ENCODE measurements at regions not wholly inside any gene's neighbourhood (a gene's known extent, or its start where the extent isn't known, plus 50 kb on each side); places are given as distances from the start of the nearest gene placed in this dataset.

GRCh38 chr3:65195211-65196006 is 507.6 kb upstream of the ADAMTS9 start:
- Mint-ChIP-seq H3K9me3 (peaks cover 6% of the 10 kb centered on the region), H3K4me1 (ENCODE audit: low read depth) (no peaks in the 10 kb centered on the region), H3K36me3 (ENCODE audit: low read depth) (no peaks in the 10 kb centered on the region), H3K4me3 (no peak overlapping the region), H3K27ac (no peak overlapping the region), H3K27me3 (no peaks in the 10 kb centered on the region)
- no peak for ATAC-seq
- intact Hi-C loops (cut with micrococcal nuclease) = no loop called here
- ChIA-PET POLR2A (no interaction called here), CTCF (no interaction called here)
- TF ChIP-seq, protein P1, sequence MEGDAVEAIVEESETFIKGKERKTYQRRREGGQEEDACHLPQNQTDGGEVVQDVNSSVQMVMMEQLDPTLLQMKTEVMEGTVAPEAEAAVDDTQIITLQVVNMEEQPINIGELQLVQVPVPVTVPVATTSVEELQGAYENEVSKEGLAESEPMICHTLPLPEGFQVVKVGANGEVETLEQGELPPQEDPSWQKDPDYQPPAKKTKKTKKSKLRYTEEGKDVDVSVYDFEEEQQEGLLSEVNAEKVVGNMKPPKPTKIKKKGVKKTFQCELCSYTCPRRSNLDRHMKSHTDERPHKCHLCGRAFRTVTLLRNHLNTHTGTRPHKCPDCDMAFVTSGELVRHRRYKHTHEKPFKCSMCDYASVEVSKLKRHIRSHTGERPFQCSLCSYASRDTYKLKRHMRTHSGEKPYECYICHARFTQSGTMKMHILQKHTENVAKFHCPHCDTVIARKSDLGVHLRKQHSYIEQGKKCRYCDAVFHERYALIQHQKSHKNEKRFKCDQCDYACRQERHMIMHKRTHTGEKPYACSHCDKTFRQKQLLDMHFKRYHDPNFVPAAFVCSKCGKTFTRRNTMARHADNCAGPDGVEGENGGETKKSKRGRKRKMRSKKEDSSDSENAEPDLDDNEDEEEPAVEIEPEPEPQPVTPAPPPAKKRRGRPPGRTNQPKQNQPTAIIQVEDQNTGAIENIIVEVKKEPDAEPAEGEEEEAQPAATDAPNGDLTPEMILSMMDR (IDR thresholded peaks at IDR 0.05) = no peak
- DNase-seq = no peak

DNA sequence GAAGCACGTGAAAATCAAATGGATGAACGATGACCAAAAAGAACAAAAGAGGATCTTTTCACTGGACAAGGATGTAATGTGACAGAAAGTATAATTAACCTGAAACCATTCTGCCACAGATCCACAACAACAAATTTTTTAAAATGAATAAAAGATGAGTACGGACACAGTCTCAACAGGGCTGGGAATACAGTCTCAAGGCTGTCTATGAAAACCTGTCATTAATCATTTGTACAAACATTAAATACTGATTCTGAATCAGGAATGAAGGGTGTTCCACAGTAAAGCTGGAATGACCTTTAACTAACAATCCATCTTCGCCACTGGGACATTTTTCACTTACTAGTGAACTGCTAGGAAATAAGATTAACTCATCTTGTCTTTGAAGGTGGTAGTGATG is 506.9 kb upstream of the ADAMTS9 start:
- CTCF ChIA-PET = no interaction called here

GRCh38 chr3:65194047-65194714 is 506.4 kb upstream of the ADAMTS9 start:
- ATAC-seq (no peak), DNase-seq (no peak)
- Mint-ChIP-seq H3K9me3 (peaks cover 8% of the 10 kb centered on the region), H3K27me3 (no peaks in the 10 kb centered on the region), H3K4me3 (no peak overlapping the region), H3K36me3 (ENCODE audit: low read depth) (no peaks in the 10 kb centered on the region), H3K4me1 (ENCODE audit: low read depth) (no peaks in the 10 kb centered on the region), H3K27ac (no peak overlapping the region)
- intact Hi-C loops (cut with micrococcal nuclease) = no loop called here
- CTCF ChIA-PET = no interaction called here
- POLR2A ChIA-PET = no interaction called here
- TF ChIP-seq, protein P1 (IDR thresholded peaks at IDR 0.05) = no peak

More for the DNA sequence above, 506.9 kb upstream of the ADAMTS9 start:
- intact Hi-C loops (cut with micrococcal nuclease) = no loop called here
- Mint-ChIP-seq H3K27me3 (no peaks in the 10 kb centered on the region), H3K36me3 (ENCODE audit: low read depth) (no peaks in the 10 kb centered on the region), H3K4me3 (no peak overlapping the region), H3K4me1 (ENCODE audit: low read depth) (no peaks in the 10 kb centered on the region), H3K27ac (no peak overlapping the region), H3K9me3 (peaks cover 8% of the 10 kb centered on the region)
- ATAC-seq (no peak), DNase-seq (no peak)
- POLR2A ChIA-PET = no interaction called here
- TF ChIP-seq, protein P1 (IDR thresholded peaks at IDR 0.05) = no peak

- no peak for ATAC-seq
- POLR2A ChIA-PET = no interaction called here
Observed at GRCh38 chr3:65193531-65193930, 505.7 kb upstream of the ADAMTS9 start.

GRCh38 chr3:65190111-65190510 is 502.3 kb upstream of the ADAMTS9 start:
- H3K9me3 Mint-ChIP-seq = peaks cover 17% of the 10 kb centered on the region
- H3K4me1 Mint-ChIP-seq (ENCODE audit: low read depth) = no peaks in the 10 kb centered on the region
- DNase-seq = no peak
- intact Hi-C loops (cut with micrococcal nuclease) = no loop called here
- H3K36me3 Mint-ChIP-seq (ENCODE audit: low read depth) = no peaks in the 10 kb centered on the region
- H3K27ac Mint-ChIP-seq = no peak overlapping the region
- CTCF ChIA-PET = no interaction called here
- no peak overlapping the region for H3K4me3 Mint-ChIP-seq
- POLR2A ChIA-PET = no interaction called here
- ATAC-seq = no peak
- TF ChIP-seq, protein P1 (IDR thresholded peaks at IDR 0.05) = no peak
- H3K27me3 Mint-ChIP-seq = no peaks in the 10 kb centered on the region

More at GRCh38 chr3:65193531-65193930, 505.7 kb upstream of the ADAMTS9 start:
- Mint-ChIP-seq H3K9me3 (peaks cover 8% of the 10 kb centered on the region), H3K4me1 (ENCODE audit: low read depth) (no peaks in the 10 kb centered on the region), H3K27me3 (no peaks in the 10 kb centered on the region), H3K36me3 (ENCODE audit: low read depth) (no peaks in the 10 kb centered on the region), H3K27ac (no peak overlapping the region), H3K4me3 (no peak overlapping the region)
- CTCF ChIA-PET = no interaction called here
- intact Hi-C loops (cut with micrococcal nuclease) = no loop called here
- TF ChIP-seq, protein P1 (IDR thresholded peaks at IDR 0.05) = no peak
- no peak for DNase-seq
